H9 (cell line): ENCODE measurements at regions not wholly inside any gene's neighbourhood (a gene's known extent, or its start where the extent isn't known, plus 50 kb on each side); places are given as distances from the start of the nearest gene placed in this dataset.

ENCODE experiments used
- DNase-seq: peaks from one replicate; pipeline ENCODE4 v3.0.0-alpha.2; 2017
- H2AFZ ChIP-seq: one replicate; pipeline ENCODE4 v1.6.1; 2013; ENCODE audit warnings: mild to moderate bottlenecking, low read length, control low read depth, moderate library complexity
- H2AK5ac ChIP-seq: 2 replicates; pipeline ENCODE4 v1.6.1; 2013; ENCODE audit warnings: low read length, control low read depth, mixed read lengths; ENCODE audit not compliant: insufficient read length
- H2BK120ac ChIP-seq: one replicate; pipeline ENCODE4 v1.6.1; 2013; ENCODE audit warnings: low read depth, mild to moderate bottlenecking, low read length, control low read depth, inconsistent platforms; ENCODE audit not compliant: poor library complexity, severe bottlenecking
- H2BK12ac ChIP-seq: 2 replicates; pipeline ENCODE4 v1.6.1; 2013; ENCODE audit warnings: low read length, control low read depth, mixed read lengths, low read depth; ENCODE audit not compliant: insufficient read length
- H2BK15ac ChIP-seq: 2 replicates; pipeline ENCODE4 v1.6.1; 2013; ENCODE audit warnings: low read depth, low read length, control low read depth
- H2BK20ac ChIP-seq: one replicate; pipeline ENCODE4 v1.6.1; 2013; ENCODE audit warnings: low read depth, mild to moderate bottlenecking, low read length, control low read depth, inconsistent platforms; ENCODE audit not compliant: poor library complexity, severe bottlenecking
- H2BK5ac ChIP-seq: 2 replicates; pipeline ENCODE4 v1.6.1; 2013; ENCODE audit warnings: low read length, control low read depth, mixed read lengths; ENCODE audit not compliant: insufficient read length
- H3K14ac ChIP-seq: 2 replicates; pipeline ENCODE4 v1.6.1; 2013; ENCODE audit warnings: low read length, control low read depth; ENCODE audit not compliant: insufficient read depth
- H3K18ac ChIP-seq: 2 replicates; pipeline ENCODE4 v1.6.1; 2013; ENCODE audit warnings: low read depth, mild to moderate bottlenecking, mixed read lengths, low read length, control low read depth; ENCODE audit not compliant: insufficient read length
- H3K23ac ChIP-seq: 2 replicates; pipeline ENCODE4 v1.6.1; 2013; ENCODE audit warnings: low read length, control low read depth, mixed read lengths, low read depth; ENCODE audit not compliant: insufficient read length
- H3K23me2 ChIP-seq: 2 replicates; pipeline ENCODE4 v1.6.1; 2013; ENCODE audit warnings: low read depth, mild to moderate bottlenecking, mixed read lengths, low read length, control low read depth; ENCODE audit not compliant: insufficient read length, poor library complexity, severe bottlenecking
- H3K27ac ChIP-seq: 2 replicates; pipeline ENCODE4 v1.5.1; 2013; ENCODE audit warnings: low read length, control low read depth, mixed read lengths, low read depth; ENCODE audit not compliant: insufficient read length
- H3K27me3 ChIP-seq: 2 replicates; pipeline ENCODE4 v1.6.1; 2013; ENCODE audit warnings: low read length, control low read depth, inconsistent platforms; ENCODE audit not compliant: insufficient read depth
- H3K4ac ChIP-seq: 2 replicates; pipeline ENCODE4 v1.6.1; 2013; ENCODE audit warnings: low read depth, mild to moderate bottlenecking, control low read depth, inconsistent platforms, low read length, moderate library complexity
- H3K4me1 ChIP-seq: 2 replicates; pipeline ENCODE4 v1.6.1; 2013; ENCODE audit warnings: low read length, control low read depth, inconsistent platforms; ENCODE audit not compliant: insufficient read depth
- H3K4me2 ChIP-seq: 2 replicates; pipeline ENCODE4 v1.6.1; 2013; ENCODE audit warnings: low read length, control low read depth, mixed read lengths; ENCODE audit not compliant: insufficient read length, insufficient read depth
- H3K56ac ChIP-seq: 2 replicates; pipeline ENCODE4 v1.6.1; 2013; ENCODE audit warnings: low read depth, mild to moderate bottlenecking, mixed read lengths, low read length, control low read depth; ENCODE audit not compliant: insufficient read length
- H3K79me1 ChIP-seq: 2 replicates; pipeline ENCODE4 v1.6.1; 2013; ENCODE audit warnings: low read depth, mild to moderate bottlenecking, moderate library complexity, low read length, control low read depth, inconsistent platforms; ENCODE audit not compliant: insufficient read depth, poor library complexity, severe bottlenecking
- H3K79me2 ChIP-seq: 2 replicates; pipeline ENCODE4 v1.6.1; 2013; ENCODE audit warnings: low read length, control low read depth, inconsistent platforms; ENCODE audit not compliant: insufficient read depth
- H3K9ac ChIP-seq: 2 replicates; pipeline ENCODE4 v1.6.1; 2013; ENCODE audit warnings: low read length, control low read depth, mixed read lengths; ENCODE audit not compliant: insufficient read length; ENCODE audit errors: extremely low read depth
- H3K9me3 ChIP-seq: one replicate; pipeline ENCODE4 v1.6.1; 2013; ENCODE audit warnings: low read depth, low read length, inconsistent platforms; ENCODE audit not compliant: control insufficient read depth
- H3T11ph ChIP-seq: one replicate; pipeline ENCODE4 v1.6.1; 2013; ENCODE audit warnings: mild to moderate bottlenecking, low read length, control low read depth, inconsistent platforms
- H4K20me1 ChIP-seq: one replicate; pipeline ENCODE4 v1.6.1; 2013; ENCODE audit not compliant: control insufficient read depth, insufficient read length, insufficient read depth
- H4K5ac ChIP-seq: 2 replicates; pipeline ENCODE4 v1.6.1; 2013; ENCODE audit warnings: low read depth, mild to moderate bottlenecking, mixed read lengths, low read length, control low read depth; ENCODE audit not compliant: insufficient read length
- H4K8ac ChIP-seq: replicated peaks from 2 replicates; pipeline ENCODE4 v1.6.1; 2013; ENCODE audit warnings: low read length, control low read depth, mixed read lengths, low read depth; ENCODE audit not compliant: insufficient read length
- H4K91ac ChIP-seq: 2 replicates; pipeline ENCODE4 v1.6.1; 2013; ENCODE audit warnings: low read depth, mild to moderate bottlenecking, moderate library complexity, mixed read lengths, low read length, control low read depth; ENCODE audit not compliant: insufficient read length
- H3K27ac Mint-ChIP-seq, 3 experiments: 2 replicates in 2 of 3; 3 replicates in 1 of 3; pipeline ENCODE4 v1.8.0; 2020 to 2021; ENCODE audit warnings: mixed read lengths in 3 of 3, mild to moderate bottlenecking in 1 of 3, moderate library complexity in 1 of 3
- H3K27me3 Mint-ChIP-seq: 2 replicates; pipeline ENCODE4 v1.8.0; 2021; ENCODE audit warnings: low read depth, mild to moderate bottlenecking, moderate library complexity, mixed read lengths
- H3K36me3 Mint-ChIP-seq, 3 experiments: 2 replicates in 2 of 3; 3 replicates in 1 of 3; pipeline ENCODE4 v1.8.0; 2020 to 2021; ENCODE audit warnings: low read depth in 3 of 3, mixed read lengths in 3 of 3; ENCODE audit not compliant: insufficient read depth in 1 of 3
- H3K4me1 Mint-ChIP-seq, 2 experiments: 2 replicates each; pipeline ENCODE4 v1.8.0; 2020; ENCODE audit warnings: mixed read lengths in 2 of 2
- H3K4me3 Mint-ChIP-seq, 2 experiments: 2 replicates in 1 of 2; 3 replicates in 1 of 2; pipeline ENCODE4 v1.8.0; 2020 to 2021; ENCODE audit warnings: mild to moderate bottlenecking in 2 of 2, mixed read lengths in 2 of 2, moderate library complexity in 1 of 2
- H3K9me3 Mint-ChIP-seq, 2 experiments: 2 replicates in 1 of 2; 3 replicates in 1 of 2; pipeline ENCODE4 v1.8.0; 2020; ENCODE audit warnings: mild to moderate bottlenecking in 2 of 2, mixed read lengths in 2 of 2, moderate library complexity in 1 of 2
- WGBS: extraction: QIAGEN DNeasy Blood & Tissue Kit; methylation state at CpG from one replicate; pipeline ENCODE4 v1.1.7; 2013; ENCODE audit warnings: missing lambda C conversion rate, low lambda C conversion rate, mixed read lengths; ENCODE audit not compliant: insufficient read length; ENCODE audit errors: extremely low coverage; 5-methylcytosine and 5-hydroxymethylcytosine counted together
- TF ChIP-seq, protein P1 (sequence below): fragments of 200-600 bp; sonication (generic); conservative IDR thresholded peaks from 3 replicates; pipeline ENCODE4 v1.8.0; 2021; ENCODE audit warnings: antibody characterized with exemption, mild to moderate bottlenecking

GRCh38 chr2:94960266-94960665 lies 65.2 kb upstream of the MAL start:
- Histone ChIP-seq H3K4me1 (no peaks in the 10 kb centered on the region), H3K27ac (no peak overlapping the region), H4K8ac (no peak overlapping the region), H3K79me2 (no peaks in the 10 kb centered on the region), H3K4me2 (no peak overlapping the region), H3K9ac (no peak overlapping the region), H2AFZ (no peak overlapping the region), H4K5ac (no peak overlapping the region), H2BK20ac (no peak overlapping the region), H2AK5ac (no peak overlapping the region), H4K91ac (no peak overlapping the region), H3K79me1 (no peaks in the 10 kb centered on the region), H2BK15ac (no peak overlapping the region), H3T11ph (no peak overlapping the region), H3K18ac (no peak overlapping the region), H2BK5ac (no peak overlapping the region), H3K23ac (no peak overlapping the region), H2BK12ac (no peak overlapping the region), H3K4ac (no peak overlapping the region), H3K27me3 (no peaks in the 10 kb centered on the region), H3K23me2 (no peaks in the 10 kb centered on the region), H2BK120ac (no peak overlapping the region), H3K14ac (no peak overlapping the region), H3K56ac (no peak overlapping the region), H3K9me3 (no peaks in the 10 kb centered on the region), H4K20me1 (no peaks in the 10 kb centered on the region)
- H3K4me1 Mint-ChIP-seq = no peaks in the 10 kb centered on the region; a peak in 1 of 4 replicates
- H3K27me3 Mint-ChIP-seq = peaks cover 75% of the 10 kb centered on the region
- H3K9me3 Mint-ChIP-seq = peaks cover 0 to 11% of the 10 kb centered on the region in 2 experiments; a peak in 1 of 5 replicates
- H3K4me3 Mint-ChIP-seq = no peak overlapping the region
- TF ChIP-seq, protein P1, sequence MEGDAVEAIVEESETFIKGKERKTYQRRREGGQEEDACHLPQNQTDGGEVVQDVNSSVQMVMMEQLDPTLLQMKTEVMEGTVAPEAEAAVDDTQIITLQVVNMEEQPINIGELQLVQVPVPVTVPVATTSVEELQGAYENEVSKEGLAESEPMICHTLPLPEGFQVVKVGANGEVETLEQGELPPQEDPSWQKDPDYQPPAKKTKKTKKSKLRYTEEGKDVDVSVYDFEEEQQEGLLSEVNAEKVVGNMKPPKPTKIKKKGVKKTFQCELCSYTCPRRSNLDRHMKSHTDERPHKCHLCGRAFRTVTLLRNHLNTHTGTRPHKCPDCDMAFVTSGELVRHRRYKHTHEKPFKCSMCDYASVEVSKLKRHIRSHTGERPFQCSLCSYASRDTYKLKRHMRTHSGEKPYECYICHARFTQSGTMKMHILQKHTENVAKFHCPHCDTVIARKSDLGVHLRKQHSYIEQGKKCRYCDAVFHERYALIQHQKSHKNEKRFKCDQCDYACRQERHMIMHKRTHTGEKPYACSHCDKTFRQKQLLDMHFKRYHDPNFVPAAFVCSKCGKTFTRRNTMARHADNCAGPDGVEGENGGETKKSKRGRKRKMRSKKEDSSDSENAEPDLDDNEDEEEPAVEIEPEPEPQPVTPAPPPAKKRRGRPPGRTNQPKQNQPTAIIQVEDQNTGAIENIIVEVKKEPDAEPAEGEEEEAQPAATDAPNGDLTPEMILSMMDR = no peak
- no CpG with 5 or more reads among the region's 2 CpGs for WGBS
- DNase-seq = no peak
- no peak overlapping the region for H3K27ac Mint-ChIP-seq
- no peaks in the 10 kb centered on the region for H3K36me3 Mint-ChIP-seq
